GM12875 (cell line): ENCODE measurements at regions not wholly inside any gene's neighbourhood (a gene's known extent, or its start where the extent isn't known, plus 50 kb on each side); places are given as distances from the start of the nearest gene placed in this dataset.
"Not testable (repeated sequence)": the region's sequence is repeated elsewhere in the genome, so short reads cannot be mapped to it uniquely, and the experiment has no call there.

Source experiments
- H3K4me3 ChIP-seq: one replicate; pipeline ENCODE4 v1.5.1; 2011; ENCODE audit warnings: low read depth, low read length, control low read depth
- TF ChIP-seq, protein P1 (sequence below): IDR thresholded peaks from 2 replicates; pipeline ENCODE4 v1.5.1; 2011; ENCODE audit warnings: low read depth, mild to moderate bottlenecking, control low read depth, inconsistent platforms, low read length, moderate library complexity, borderline replicate concordance; ENCODE audit not compliant: insufficient read depth

GRCh38 chr12:91703491-91704283, 442.0 kb downstream of the BTG1 start:
- TF ChIP-seq, protein P1, sequence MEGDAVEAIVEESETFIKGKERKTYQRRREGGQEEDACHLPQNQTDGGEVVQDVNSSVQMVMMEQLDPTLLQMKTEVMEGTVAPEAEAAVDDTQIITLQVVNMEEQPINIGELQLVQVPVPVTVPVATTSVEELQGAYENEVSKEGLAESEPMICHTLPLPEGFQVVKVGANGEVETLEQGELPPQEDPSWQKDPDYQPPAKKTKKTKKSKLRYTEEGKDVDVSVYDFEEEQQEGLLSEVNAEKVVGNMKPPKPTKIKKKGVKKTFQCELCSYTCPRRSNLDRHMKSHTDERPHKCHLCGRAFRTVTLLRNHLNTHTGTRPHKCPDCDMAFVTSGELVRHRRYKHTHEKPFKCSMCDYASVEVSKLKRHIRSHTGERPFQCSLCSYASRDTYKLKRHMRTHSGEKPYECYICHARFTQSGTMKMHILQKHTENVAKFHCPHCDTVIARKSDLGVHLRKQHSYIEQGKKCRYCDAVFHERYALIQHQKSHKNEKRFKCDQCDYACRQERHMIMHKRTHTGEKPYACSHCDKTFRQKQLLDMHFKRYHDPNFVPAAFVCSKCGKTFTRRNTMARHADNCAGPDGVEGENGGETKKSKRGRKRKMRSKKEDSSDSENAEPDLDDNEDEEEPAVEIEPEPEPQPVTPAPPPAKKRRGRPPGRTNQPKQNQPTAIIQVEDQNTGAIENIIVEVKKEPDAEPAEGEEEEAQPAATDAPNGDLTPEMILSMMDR: no peak

GRCh38 chr12:91702843-91703425, 442.7 kb downstream of the BTG1 start:
- TF ChIP-seq, protein P1: no peak
- no peak overlapping the region for H3K4me3 ChIP-seq

More at GRCh38 chr12:91703491-91704283, 442.0 kb downstream of the BTG1 start:
- no peak overlapping the region for H3K4me3 ChIP-seq

- H3K4me3 ChIP-seq: no peak overlapping the region
- TF ChIP-seq, protein P1: no peak
Observed at GRCh38 chr12:91695964-91696363, 449.7 kb downstream of the BTG1 start.

DNA sequence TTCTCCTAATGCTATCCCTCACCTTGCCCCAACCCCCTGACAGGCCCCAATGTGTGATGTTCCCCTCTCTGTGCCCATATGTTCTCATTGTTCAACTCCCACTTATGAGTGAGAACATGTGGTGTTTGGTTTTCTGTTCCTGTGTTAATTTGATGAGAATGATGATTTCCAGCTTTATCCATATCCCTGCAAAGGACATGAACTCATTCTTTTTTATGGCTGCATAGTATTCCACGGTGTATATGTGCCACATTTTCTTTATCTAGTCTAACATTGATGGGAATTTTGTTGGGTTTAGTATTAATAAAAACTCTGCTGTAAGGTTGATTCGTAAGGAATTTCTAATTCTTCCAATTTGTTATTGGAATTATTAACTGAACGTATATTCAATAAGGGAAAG, 450.2 kb downstream of the BTG1 start:
- not testable (repeated sequence) for H3K4me3 ChIP-seq

GRCh38 chr12:91690531-91690930, 455.1 kb downstream of the BTG1 start:
- TF ChIP-seq, protein P1: no peak
- H3K4me3 ChIP-seq: no peak overlapping the region

DNA sequence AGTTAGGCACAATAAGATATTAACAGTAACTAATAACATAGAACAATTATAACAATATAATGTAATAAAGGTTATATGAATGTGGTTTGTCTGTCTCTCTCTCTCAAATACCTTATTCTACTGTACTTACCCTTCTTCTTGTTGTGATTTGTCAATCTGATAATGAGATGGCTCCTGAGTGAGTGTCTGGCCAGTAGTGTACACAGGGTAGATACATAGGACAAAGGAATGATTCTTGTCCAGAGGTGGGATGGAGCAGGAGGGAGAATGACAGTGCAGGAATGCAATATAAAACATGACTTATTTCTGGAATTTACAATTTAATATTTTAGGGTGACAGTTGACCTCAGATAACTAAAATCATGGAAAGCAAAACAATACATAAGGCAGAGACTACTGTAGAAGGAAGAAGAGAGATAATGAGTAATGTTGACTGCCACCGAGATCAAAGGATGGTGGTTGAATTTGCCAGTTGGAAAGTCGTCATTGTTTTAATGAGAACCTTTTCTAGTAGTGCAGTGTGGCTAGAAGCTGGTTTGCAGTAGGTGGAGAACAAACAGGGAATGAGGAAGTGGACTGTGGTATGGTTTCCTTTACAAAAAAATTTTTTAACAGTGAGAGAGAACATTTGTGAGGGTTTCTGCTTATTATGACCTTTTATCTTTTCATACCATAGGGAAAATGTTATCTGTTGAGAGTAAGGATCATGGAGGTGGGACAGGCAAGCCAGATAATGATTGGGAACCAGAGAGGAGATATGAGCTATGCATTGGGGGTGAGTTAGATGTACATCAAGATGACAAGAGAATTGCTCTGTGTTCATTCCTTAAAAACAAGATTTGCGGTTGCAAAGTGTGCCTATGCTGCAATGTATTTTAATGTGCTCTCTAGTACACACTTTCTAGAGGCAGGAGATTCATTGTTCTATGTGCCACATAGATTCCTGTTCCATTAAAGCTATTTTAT, 458.3 kb downstream of the BTG1 start:
- TF ChIP-seq, protein P1: no peak
- no peak overlapping the region for H3K4me3 ChIP-seq

DNA sequence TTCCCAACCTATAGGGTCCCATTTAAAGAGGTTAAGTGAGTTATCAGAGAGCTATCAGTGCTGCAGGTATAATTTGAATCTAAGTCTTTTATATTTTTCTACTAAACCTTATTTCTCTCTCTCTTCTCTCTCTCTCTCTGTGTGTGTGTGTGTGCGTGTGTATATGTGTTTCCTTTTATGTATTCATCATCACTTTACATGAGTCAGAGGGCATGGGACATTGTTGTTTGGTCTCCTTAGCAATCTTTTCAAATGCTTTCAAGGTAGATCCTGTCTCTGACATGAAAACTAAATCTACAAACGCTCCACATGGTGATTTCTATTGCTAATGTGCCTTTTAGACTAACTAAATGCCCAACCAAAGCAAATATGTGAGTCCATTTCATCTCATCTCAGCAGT, 459.7 kb downstream of the BTG1 start:
- TF ChIP-seq, protein P1: no peak
- H3K4me3 ChIP-seq: no peak overlapping the region
